Spleen (tissue), 11 donors: ENCODE measurements at regions not wholly inside any gene's neighbourhood (a gene's known extent, or its start where the extent isn't known, plus 50 kb on each side); places are given as distances from the start of the nearest gene placed in this dataset.
A peak's percentile ranks its signal among the peaks of the same experiment; 100 is the strongest.

Experiments
- DNase-seq: peaks from one replicate; pipeline ENCODE4 v3.0.0-alpha.2; 2020
- H3K27ac ChIP-seq, 8 donors: fragments of 200-600 bp; sonication (generic) in 7 of 8; 1 replicate in 4 of 8; 2 replicates in 4 of 8; pipeline versions ENCODE4 v1.5.0 to v1.8.0; 2016 to 2021; ENCODE audit warnings: inconsistent platforms in 4 of 8, mild to moderate bottlenecking in 4 of 8, moderate library complexity in 1 of 8
- H3K27me3 ChIP-seq, 7 donors: fragments of 200-600 bp; sonication (generic) in 6 of 7; replicated peaks in 1 of 7; 1 replicate in 4 of 7; 2 replicates in 3 of 7; pipeline versions ENCODE4 v1.5.0 to v1.8.0; 2016 to 2021; ENCODE audit warnings: inconsistent platforms in 3 of 7, mild to moderate bottlenecking in 1 of 7
- H3K36me3 ChIP-seq, 6 donors: fragments of 200-600 bp; sonication (generic) in 5 of 6; 1 replicate in 4 of 6; 2 replicates in 2 of 6; pipeline versions ENCODE4 v1.5.0 to v1.8.0; 2016 to 2021; ENCODE audit warnings: inconsistent platforms in 2 of 6
- H3K4me1 ChIP-seq, 6 donors: fragments of 200-600 bp; sonication (generic) in 5 of 6; 1 replicate in 3 of 6; 2 replicates in 3 of 6; pipeline versions ENCODE4 v1.5.0 to v1.8.0; 2016 to 2021; ENCODE audit warnings: inconsistent platforms in 3 of 6
- H3K4me3 ChIP-seq, 8 donors: fragments of 200-600 bp; sonication (generic) in 7 of 8; 1 replicate in 4 of 8; 2 replicates in 4 of 8; pipeline versions ENCODE4 v1.5.0 to v1.8.0; 2016 to 2021; ENCODE audit warnings: inconsistent platforms in 4 of 8, mild to moderate bottlenecking in 4 of 8, moderate library complexity in 2 of 8
- H3K9me3 ChIP-seq, 8 donors: fragments of 200-600 bp; sonication (generic) in 7 of 8; 1 replicate in 4 of 8; 2 replicates in 4 of 8; pipeline versions ENCODE4 v1.5.0 to v1.8.0; 2016 to 2021; ENCODE audit warnings: inconsistent platforms in 4 of 8
- CTCF ChIP-seq, 11 experiments: fragments of 200-600 bp in 7 of 11; fragments of 450-650 bp in 4 of 11; sonication (generic) in 4 of 11; IDR thresholded peaks in 8 of 11; conservative IDR thresholded peaks in 3 of 11; 1 replicate in 7 of 11; 2 replicates in 4 of 11; pipeline versions ENCODE4 v1.4.0 to v1.8.0; 2016 to 2021; ENCODE audit warnings: antibody characterized with exemption in 11 of 11, inconsistent platforms in 4 of 11, mild to moderate bottlenecking in 1 of 11
- POLR2A ChIP-seq, 3 donors: fragments of 450-650 bp; IDR thresholded peaks; one replicate each; pipeline ENCODE4 v1.5.1; 2017; ENCODE audit warnings: antibody characterized with exemption in 3 of 3, mild to moderate bottlenecking in 1 of 3
- POLR2AphosphoS5 ChIP-seq, 3 donors: sonication (generic); formaldehyde crosslinking; IDR thresholded peaks; one replicate each; pipeline ENCODE4 v1.5.1; 2017; ENCODE audit warnings: antibody characterized with exemption in 3 of 3
- WGBS, 5 donors: extraction: QIAGEN DNeasy Blood & Tissue Kit in 3 of 5; methylation state at CpG; one replicate each; pipeline versions ENCODE4 v1.1.5 to v1.1.7; 2013 to 2018; 5-methylcytosine and 5-hydroxymethylcytosine counted together
- intact Hi-C: fragments of 100-400 bp; cut with DNase I; formaldehyde crosslinking; loops from one replicate; pipeline ENCODE4 v1.15.0; 2023; ENCODE audit warnings: low total_unique reads
- donor health status: healthy with polysubstance abuse.
- donor health status: DM: no; HTN: no; CAD: no; lungs with moderate emphysema.
- donor health status: DM: no; HTN: no; CAD: no.
- donor health status: Bipolar disorder and iron deficiency.
- donor health status: healthy.
- donor health status: DM: no; HTN: no; CAD: no.
- donor health status: DM: yes; HTN: yes; CAD: no.

GRCh38 chr5:73300337-73301207, 127.6 kb downstream of the TMEM174 start:
- Histone ChIP-seq H3K27ac (no peak overlapping the region), H3K36me3 (no peaks in the 10 kb centered on the region), H3K4me1 (peaks cover 13 to 42% (median 28%) of the 10 kb centered on the region in 6 donors), H3K4me3 (no peak overlapping the region), H3K9me3 (peaks cover 0 to 8% (median 0%) of the 10 kb centered on the region in 8 donors), H3K27me3 (peaks cover 27 to 100% (median 93%) of the 10 kb centered on the region in 7 donors)
- intact Hi-C loops: no loop called here
- WGBS, 5 donors: 8 to 10% (median 8%) methylated on average over 37 of the region's 37 CpGs
- DNase-seq: no peak
- no peak for TF ChIP-seq POLR2AphosphoS5 (IDR thresholded peaks at IDR 0.05)
- TF ChIP-seq POLR2A (IDR thresholded peaks at IDR 0.05): no peak
- no peak for TF ChIP-seq CTCF (IDR thresholded peaks at IDR 0.05 in 8 of 11, conservative IDR thresholded peaks at IDR 0.05 in 3 of 11)

GRCh38 chr5:73299665-73300336, 126.8 kb downstream of the TMEM174 start:
- H3K27me3 ChIP-seq: peaks cover 27 to 100% (median 96%) of the 10 kb centered on the region in 7 donors
- whole genome bisulfite sequencing, 5 donors: 5 to 8% (median 6%) methylated on average over 34 to 35 of the region's 35 CpGs
- no peak overlapping the region for H3K27ac ChIP-seq
- H3K4me1 ChIP-seq: peaks cover 13 to 42% (median 28%) of the 10 kb centered on the region in 6 donors
- H3K4me3 ChIP-seq: peak overlapping the region in 1 of 8 donors; percentile 42
- intact Hi-C loops: loop anchor here (10.0 kb wide), 1 partner anchor 155 kb away; no protein-coding TSS in a partner anchor
- peaks cover 0 to 8% (median 0%) of the 10 kb centered on the region in 8 donors for H3K9me3 ChIP-seq
- DNase-seq: no peak
- TF ChIP-seq POLR2A (IDR thresholded peaks at IDR 0.05) (no peak), CTCF (IDR thresholded peaks at IDR 0.05 in 8 of 11, conservative IDR thresholded peaks at IDR 0.05 in 3 of 11) (no peak), POLR2AphosphoS5 (IDR thresholded peaks at IDR 0.05) (no peak)
- H3K36me3 ChIP-seq: no peaks in the 10 kb centered on the region

- H3K4me3 ChIP-seq: peak overlapping the region in 2 of 8 donors; percentile 15 to 42
- no peak overlapping the region for H3K27ac ChIP-seq
- peaks cover 13 to 42% (median 28%) of the 10 kb centered on the region in 6 donors for H3K4me1 ChIP-seq
- DNase-seq: no peak
- no peaks in the 10 kb centered on the region for H3K36me3 ChIP-seq
- intact Hi-C loops: loop anchor here (10.0 kb wide), 1 partner anchor 156 kb away; no protein-coding TSS in a partner anchor
- H3K27me3 ChIP-seq: peaks cover 27 to 100% (median 92%) of the 10 kb centered on the region in 7 donors
- H3K9me3 ChIP-seq: peaks cover 0 to 8% (median 0%) of the 10 kb centered on the region in 8 donors
- no peak for TF ChIP-seq POLR2A (IDR thresholded peaks at IDR 0.05)
- TF ChIP-seq CTCF (IDR thresholded peaks at IDR 0.05 in 8 of 11, conservative IDR thresholded peaks at IDR 0.05 in 3 of 11): peak in 4 of 11 experiments; percentile 18 to 27 (median 24)
- WGBS, 5 donors: 3 to 4% (median 4%) methylated on average over 41 to 66 of the region's 66 CpGs
Measured at GRCh38 chr5:73298772-73299630, 126.0 kb downstream of the TMEM174 start.
